Skin epidermis (tissue), 12 donors: ENCODE measurements at regions not wholly inside any gene's neighbourhood (a gene's known extent, or its start where the extent isn't known, plus 50 kb on each side); places are given as distances from the start of the nearest gene placed in this dataset.

Experiments
- H3K27ac ChIP-seq, 21 experiments: fragments of 200-600 bp; sonication (generic) in 11 of 21; one replicate each; pipeline ENCODE4 v1.5.0; 2020; ENCODE audit warnings: mild to moderate bottlenecking in 3 of 21, inconsistent platforms in 2 of 21, moderate library complexity in 2 of 21
- H3K4me3 ChIP-seq, 7 experiments: fragments of 200-600 bp; sonication (generic) in 2 of 7; one replicate each; pipeline ENCODE4 v1.5.0; 2020; ENCODE audit warnings: inconsistent platforms in 2 of 7, mild to moderate bottlenecking in 2 of 7, moderate library complexity in 1 of 7

- no peak overlapping the region for H3K27ac ChIP-seq
- H3K4me3 ChIP-seq: no peak overlapping the region
These were observed 67.4 kb upstream of the STXBP6 start for GRCh38 chr14:25117342-25117741.

- no peak overlapping the region for H3K27ac ChIP-seq
- no peak overlapping the region for H3K4me3 ChIP-seq
These were observed 66.7 kb upstream of the STXBP6 start for GRCh38 chr14:25116607-25117006.

- Histone ChIP-seq H3K4me3 (no peak overlapping the region), H3K27ac (no peak overlapping the region)
These were observed 63.4 kb upstream of the STXBP6 start for GRCh38 chr14:25113394-25113793.

- Histone ChIP-seq H3K4me3 (no peak overlapping the region), H3K27ac (peak overlapping the region in 8 of 21 experiments; percentile 10 to 70 (median 60))
These were observed 61.2 kb upstream of the STXBP6 start for GRCh38 chr14:25111061-25111601.

GRCh38 chr14:25110106-25110505 is 60.2 kb upstream of the STXBP6 start:
- Histone ChIP-seq H3K4me3 (no peak overlapping the region), H3K27ac (peak overlapping the region in 7 of 21 experiments; percentile 10 to 70 (median 63))

GRCh38 chr14:25108959-25109358 is 59.0 kb upstream of the STXBP6 start:
- no peak overlapping the region for H3K4me3 ChIP-seq
- H3K27ac ChIP-seq: peak overlapping the region in 3 of 21 experiments; percentile 0 to 70 (median 64)

- Histone ChIP-seq H3K4me3 (no peak overlapping the region), H3K27ac (no peak overlapping the region)
These were observed 58.3 kb upstream of the STXBP6 start for GRCh38 chr14:25108291-25108690.

GRCh38 chr14:25103820-25104219 is 53.9 kb upstream of the STXBP6 start:
- no peak overlapping the region for H3K4me3 ChIP-seq
- no peak overlapping the region for H3K27ac ChIP-seq

GRCh38 chr14:25103271-25103670 is 53.3 kb upstream of the STXBP6 start:
- Histone ChIP-seq H3K27ac (no peak overlapping the region), H3K4me3 (no peak overlapping the region)

GRCh38 chr14:25102788-25103187 is 52.8 kb upstream of the STXBP6 start:
- Histone ChIP-seq H3K4me3 (no peak overlapping the region), H3K27ac (no peak overlapping the region)

GRCh38 chr14:25101276-25101675 is 51.3 kb upstream of the STXBP6 start:
- Histone ChIP-seq H3K4me3 (no peak overlapping the region), H3K27ac (no peak overlapping the region)
